ENCODE measurements at regions not wholly inside any gene's neighbourhood (a gene's known extent, or its start where the extent isn't known, plus 50 kb on each side); places are given as distances from the start of the nearest gene placed in this dataset.

DNA sequence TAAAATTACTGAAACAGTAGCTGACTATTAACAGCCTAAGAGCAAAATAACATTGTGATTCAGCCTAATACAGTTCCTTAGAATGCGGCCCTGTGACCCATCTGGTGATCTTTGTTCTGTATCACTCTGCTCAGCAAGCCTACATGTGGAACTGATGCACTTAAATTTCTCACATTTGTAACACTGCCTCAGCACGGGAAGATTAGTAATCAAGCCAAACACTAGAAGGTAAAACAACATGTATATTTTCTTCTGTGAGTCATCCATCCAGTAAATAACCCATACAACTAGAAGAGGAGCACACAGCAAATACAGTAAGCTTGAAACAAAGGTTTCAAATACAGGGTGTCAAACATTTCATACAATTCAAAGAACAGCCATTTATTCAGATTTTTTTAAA is 189.7 kb upstream of the NOX3 start:
- Histone ChIP-seq H3K4me1 (peaks cover 19% of the 10 kb centered on the region), H3K4me3 (no peak overlapping the region), H3K9me3 (peaks cover 4% of the 10 kb centered on the region), H3K36me3 (no peaks in the 10 kb centered on the region), H3K27ac (no peak overlapping the region), H3K27me3 (no peaks in the 10 kb centered on the region)
- 38% methylated on average over 2 of the region's 2 CpGs for WGBS
- DNase-seq (ENCODE audit: low spot score in 2 of 2), result no peak
- TF ChIP-seq POLR2A (IDR thresholded peaks at IDR 0.05) (no peak), EP300 (IDR thresholded peaks at IDR 0.05) (no peak), POLR2AphosphoS5 (IDR thresholded peaks at IDR 0.05) (no peak)
- TF ChIP-seq, protein P1, sequence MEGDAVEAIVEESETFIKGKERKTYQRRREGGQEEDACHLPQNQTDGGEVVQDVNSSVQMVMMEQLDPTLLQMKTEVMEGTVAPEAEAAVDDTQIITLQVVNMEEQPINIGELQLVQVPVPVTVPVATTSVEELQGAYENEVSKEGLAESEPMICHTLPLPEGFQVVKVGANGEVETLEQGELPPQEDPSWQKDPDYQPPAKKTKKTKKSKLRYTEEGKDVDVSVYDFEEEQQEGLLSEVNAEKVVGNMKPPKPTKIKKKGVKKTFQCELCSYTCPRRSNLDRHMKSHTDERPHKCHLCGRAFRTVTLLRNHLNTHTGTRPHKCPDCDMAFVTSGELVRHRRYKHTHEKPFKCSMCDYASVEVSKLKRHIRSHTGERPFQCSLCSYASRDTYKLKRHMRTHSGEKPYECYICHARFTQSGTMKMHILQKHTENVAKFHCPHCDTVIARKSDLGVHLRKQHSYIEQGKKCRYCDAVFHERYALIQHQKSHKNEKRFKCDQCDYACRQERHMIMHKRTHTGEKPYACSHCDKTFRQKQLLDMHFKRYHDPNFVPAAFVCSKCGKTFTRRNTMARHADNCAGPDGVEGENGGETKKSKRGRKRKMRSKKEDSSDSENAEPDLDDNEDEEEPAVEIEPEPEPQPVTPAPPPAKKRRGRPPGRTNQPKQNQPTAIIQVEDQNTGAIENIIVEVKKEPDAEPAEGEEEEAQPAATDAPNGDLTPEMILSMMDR (IDR thresholded peaks at IDR 0.05), result no peak

GRCh38 chr6:155641603-155642002 is 186.0 kb upstream of the NOX3 start:
- Histone ChIP-seq H3K9me3 (peaks cover 7% of the 10 kb centered on the region), H3K27me3 (no peaks in the 10 kb centered on the region), H3K4me1 (peaks cover 10% of the 10 kb centered on the region), H3K36me3 (no peaks in the 10 kb centered on the region), H3K4me3 (no peak overlapping the region), H3K27ac (no peak overlapping the region)
- 100% methylated on average over 1 of the region's 1 CpG for WGBS
- TF ChIP-seq, protein P1 (IDR thresholded peaks at IDR 0.05), result no peak
- TF ChIP-seq POLR2AphosphoS5 (IDR thresholded peaks at IDR 0.05), result no peak
- no peak for TF ChIP-seq EP300 (IDR thresholded peaks at IDR 0.05)
- no peak for TF ChIP-seq POLR2A (IDR thresholded peaks at IDR 0.05)
- no peak for DNase-seq (ENCODE audit: low spot score in 2 of 2)

DNA sequence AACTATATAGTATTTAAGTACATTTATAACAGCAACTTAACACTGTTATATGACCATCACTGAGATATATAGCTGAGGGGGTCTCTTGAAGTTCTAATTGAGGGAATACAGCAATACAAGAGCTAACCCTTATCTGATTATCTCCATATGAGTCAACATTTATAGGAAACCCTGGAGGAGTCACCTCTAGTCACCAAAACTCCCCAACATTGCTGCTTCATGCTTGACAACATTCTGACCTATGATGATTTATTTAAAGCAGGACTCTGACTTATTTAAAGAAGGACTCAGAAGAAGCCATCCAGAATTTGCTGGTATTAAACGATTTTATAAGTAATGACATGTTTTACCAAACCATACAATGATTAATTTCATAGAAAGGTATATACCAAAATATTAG is 182.6 kb upstream of the NOX3 start:
- TF ChIP-seq POLR2A (IDR thresholded peaks at IDR 0.05), result no peak
- TF ChIP-seq, protein P1 (IDR thresholded peaks at IDR 0.05), result no peak
- no peak for TF ChIP-seq EP300 (IDR thresholded peaks at IDR 0.05)
- TF ChIP-seq POLR2AphosphoS5 (IDR thresholded peaks at IDR 0.05), result no peak
- no peaks in the 10 kb centered on the region for H3K4me1 ChIP-seq
- peaks cover 7% of the 10 kb centered on the region for H3K9me3 ChIP-seq
- H3K27ac ChIP-seq, result no peak overlapping the region
- H3K27me3 ChIP-seq, result no peaks in the 10 kb centered on the region
- no peak overlapping the region for H3K4me3 ChIP-seq
- no peaks in the 10 kb centered on the region for H3K36me3 ChIP-seq
- DNase-seq (ENCODE audit: low spot score in 2 of 2), result no peak
- WGBS, result 79% methylated on average over 1 of the region's 1 CpG

- TF ChIP-seq EP300 (IDR thresholded peaks at IDR 0.05) (no peak), POLR2A (IDR thresholded peaks at IDR 0.05) (no peak), POLR2AphosphoS5 (IDR thresholded peaks at IDR 0.05) (no peak)
- TF ChIP-seq, protein P1 (IDR thresholded peaks at IDR 0.05), result no peak
- H3K36me3 ChIP-seq, result no peaks in the 10 kb centered on the region
- 50% methylated on average over 3 of the region's 3 CpGs for WGBS
- peaks cover 3% of the 10 kb centered on the region for H3K9me3 ChIP-seq
- H3K27ac ChIP-seq, result no peak overlapping the region
- DNase-seq (ENCODE audit: low spot score in 2 of 2), result no peak
- H3K4me1 ChIP-seq, result no peaks in the 10 kb centered on the region
- H3K4me3 ChIP-seq, result no peak overlapping the region
- no peaks in the 10 kb centered on the region for H3K27me3 ChIP-seq
Observed at GRCh38 chr6:155635416-155635815, 179.8 kb upstream of the NOX3 start.

- 49% methylated on average over 2 of the region's 2 CpGs for WGBS
- Histone ChIP-seq H3K36me3 (no peaks in the 10 kb centered on the region), H3K4me3 (no peak overlapping the region), H3K4me1 (no peaks in the 10 kb centered on the region), H3K27ac (no peak overlapping the region), H3K27me3 (no peaks in the 10 kb centered on the region), H3K9me3 (no peaks in the 10 kb centered on the region)
- no peak for DNase-seq (ENCODE audit: low spot score in 2 of 2)
- TF ChIP-seq, protein P1 (IDR thresholded peaks at IDR 0.05), result no peak
- TF ChIP-seq EP300 (IDR thresholded peaks at IDR 0.05) (no peak), POLR2A (IDR thresholded peaks at IDR 0.05) (no peak), POLR2AphosphoS5 (IDR thresholded peaks at IDR 0.05) (no peak)
Observed at GRCh38 chr6:155630085-155630484, 174.4 kb upstream of the NOX3 start.

Measured in suprapubic skin (tissue), 4 donors.